Natural killer cell (primary cell): ENCODE measurements at regions not wholly inside any gene's neighbourhood (a gene's known extent, or its start where the extent isn't known, plus 50 kb on each side); places are given as distances from the start of the nearest gene placed in this dataset.

Experiments
- ATAC-seq, 3 donors: fragments of 150-1000 bp in 2 of 3; fragments of 200-7000 bp in 1 of 3; cut with Tn5 transposase; 1 replicate in 1 of 3; 2 replicates in 2 of 3; pipeline ENCODE4 v1.10.0; 2021; ENCODE audit warnings: mild to moderate bottlenecking in 2 of 3, moderate library complexity in 2 of 3
- DNase-seq, 2 donors: peaks; one replicate each; pipeline versions ENCODE4 v3.0.0 to v3.0.0-alpha.2; 2013 to 2021; ENCODE audit warnings: mixed read lengths in 1 of 2
- H3K27ac ChIP-seq: one replicate; pipeline ENCODE4 v1.5.1; 2013; ENCODE audit warnings: mild to moderate bottlenecking, low read length
- H3K27me3 ChIP-seq: one replicate; pipeline ENCODE4 v1.6.1; 2013; ENCODE audit warnings: low read length; ENCODE audit not compliant: control insufficient read depth, insufficient read depth
- H3K36me3 ChIP-seq: one replicate; pipeline ENCODE4 v1.6.1; 2013; ENCODE audit warnings: low read length; ENCODE audit not compliant: control insufficient read depth, insufficient read depth
- H3K4me1 ChIP-seq: one replicate; pipeline ENCODE4 v1.6.1; 2013; ENCODE audit warnings: low read length; ENCODE audit not compliant: control insufficient read depth, insufficient read depth
- H3K4me3 ChIP-seq: one replicate; pipeline ENCODE4 v1.5.1; 2013; ENCODE audit warnings: low read length
- H3K9me3 ChIP-seq: one replicate; pipeline ENCODE4 v1.6.1; 2013; ENCODE audit warnings: low read length; ENCODE audit not compliant: control insufficient read depth, insufficient read depth
- H3K27ac Mint-ChIP-seq, 2 donors: one replicate each; pipeline ENCODE4 v1.8.0; 2022; ENCODE audit warnings: mild to moderate bottlenecking in 2 of 2, mixed read lengths in 2 of 2, moderate library complexity in 1 of 2
- H3K27me3 Mint-ChIP-seq, 2 donors: one replicate each; pipeline ENCODE4 v1.8.0; 2022; ENCODE audit warnings: low read depth in 2 of 2, mixed read lengths in 2 of 2
- H3K36me3 Mint-ChIP-seq: one replicate; pipeline ENCODE4 v1.8.0; 2022; ENCODE audit warnings: mixed read lengths
- H3K4me1 Mint-ChIP-seq, 2 donors: one replicate each; pipeline ENCODE4 v1.8.0; 2022; ENCODE audit warnings: mixed read lengths in 2 of 2
- H3K4me3 Mint-ChIP-seq: one replicate; pipeline ENCODE4 v1.8.0; 2022; ENCODE audit warnings: mild to moderate bottlenecking, moderate library complexity, mixed read lengths
- H3K9me3 Mint-ChIP-seq, 2 donors: one replicate each; pipeline ENCODE4 v1.8.0; 2022; ENCODE audit warnings: mixed read lengths in 2 of 2
- WGBS: methylation state at CpG from one replicate; pipeline ENCODE4 v1.1.7; 2013; ENCODE audit warnings: missing lambda C conversion rate; ENCODE audit not compliant: insufficient coverage; 5-methylcytosine and 5-hydroxymethylcytosine counted together
- intact Hi-C: fragments of 100-400 bp; cut with micrococcal nuclease; formaldehyde crosslinking; loops from one replicate; pipeline ENCODE4 v1.14.2; 2022
- TF ChIP-seq, protein P1 (sequence below): fragments of 200-600 bp; IDR thresholded peaks from one replicate; pipeline ENCODE4 v1.8.0; 2022; ENCODE audit warnings: antibody characterized with exemption

DNA sequence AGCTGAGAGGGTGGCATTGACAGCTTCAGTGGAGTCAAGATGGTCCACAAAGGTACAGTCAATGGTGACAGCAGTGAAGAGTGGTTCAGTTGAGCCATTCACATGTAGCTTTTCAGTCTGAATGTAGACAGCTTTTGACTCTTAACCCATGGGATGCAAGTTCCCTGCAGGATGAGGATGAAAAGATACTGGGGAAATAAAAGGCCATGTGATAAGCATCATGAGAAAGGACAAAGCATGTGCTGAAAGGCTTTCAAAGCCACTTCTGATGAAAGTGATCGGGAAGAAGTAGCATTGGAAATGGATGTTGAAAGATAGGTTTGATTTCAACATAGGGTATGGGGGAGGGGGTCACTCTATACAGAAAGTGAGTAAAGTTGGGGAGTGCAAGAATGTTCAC lies 182.9 kb downstream of the ETS1 start:
- Mint-ChIP-seq H3K4me1 (peaks cover 4 to 10% of the 10 kb centered on the region in 2 donors), H3K4me3 (no peak overlapping the region), H3K36me3 (no peaks in the 10 kb centered on the region), H3K27me3 (peaks cover 0 to 6% of the 10 kb centered on the region in 2 donors), H3K27ac (no peak overlapping the region), H3K9me3 (no peaks in the 10 kb centered on the region)
- Histone ChIP-seq H3K4me1 (no peaks in the 10 kb centered on the region), H3K4me3 (no peak overlapping the region), H3K27ac (no peak overlapping the region), H3K36me3 (no peaks in the 10 kb centered on the region), H3K9me3 (no peaks in the 10 kb centered on the region), H3K27me3 (no peaks in the 10 kb centered on the region)
- ATAC-seq, result no peak
- 90% methylated on average over 1 of the region's 1 CpG for WGBS
- DNase-seq, result no peak
- TF ChIP-seq, protein P1, sequence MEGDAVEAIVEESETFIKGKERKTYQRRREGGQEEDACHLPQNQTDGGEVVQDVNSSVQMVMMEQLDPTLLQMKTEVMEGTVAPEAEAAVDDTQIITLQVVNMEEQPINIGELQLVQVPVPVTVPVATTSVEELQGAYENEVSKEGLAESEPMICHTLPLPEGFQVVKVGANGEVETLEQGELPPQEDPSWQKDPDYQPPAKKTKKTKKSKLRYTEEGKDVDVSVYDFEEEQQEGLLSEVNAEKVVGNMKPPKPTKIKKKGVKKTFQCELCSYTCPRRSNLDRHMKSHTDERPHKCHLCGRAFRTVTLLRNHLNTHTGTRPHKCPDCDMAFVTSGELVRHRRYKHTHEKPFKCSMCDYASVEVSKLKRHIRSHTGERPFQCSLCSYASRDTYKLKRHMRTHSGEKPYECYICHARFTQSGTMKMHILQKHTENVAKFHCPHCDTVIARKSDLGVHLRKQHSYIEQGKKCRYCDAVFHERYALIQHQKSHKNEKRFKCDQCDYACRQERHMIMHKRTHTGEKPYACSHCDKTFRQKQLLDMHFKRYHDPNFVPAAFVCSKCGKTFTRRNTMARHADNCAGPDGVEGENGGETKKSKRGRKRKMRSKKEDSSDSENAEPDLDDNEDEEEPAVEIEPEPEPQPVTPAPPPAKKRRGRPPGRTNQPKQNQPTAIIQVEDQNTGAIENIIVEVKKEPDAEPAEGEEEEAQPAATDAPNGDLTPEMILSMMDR, result no peak
- intact Hi-C loops, result no loop called here

DNA sequence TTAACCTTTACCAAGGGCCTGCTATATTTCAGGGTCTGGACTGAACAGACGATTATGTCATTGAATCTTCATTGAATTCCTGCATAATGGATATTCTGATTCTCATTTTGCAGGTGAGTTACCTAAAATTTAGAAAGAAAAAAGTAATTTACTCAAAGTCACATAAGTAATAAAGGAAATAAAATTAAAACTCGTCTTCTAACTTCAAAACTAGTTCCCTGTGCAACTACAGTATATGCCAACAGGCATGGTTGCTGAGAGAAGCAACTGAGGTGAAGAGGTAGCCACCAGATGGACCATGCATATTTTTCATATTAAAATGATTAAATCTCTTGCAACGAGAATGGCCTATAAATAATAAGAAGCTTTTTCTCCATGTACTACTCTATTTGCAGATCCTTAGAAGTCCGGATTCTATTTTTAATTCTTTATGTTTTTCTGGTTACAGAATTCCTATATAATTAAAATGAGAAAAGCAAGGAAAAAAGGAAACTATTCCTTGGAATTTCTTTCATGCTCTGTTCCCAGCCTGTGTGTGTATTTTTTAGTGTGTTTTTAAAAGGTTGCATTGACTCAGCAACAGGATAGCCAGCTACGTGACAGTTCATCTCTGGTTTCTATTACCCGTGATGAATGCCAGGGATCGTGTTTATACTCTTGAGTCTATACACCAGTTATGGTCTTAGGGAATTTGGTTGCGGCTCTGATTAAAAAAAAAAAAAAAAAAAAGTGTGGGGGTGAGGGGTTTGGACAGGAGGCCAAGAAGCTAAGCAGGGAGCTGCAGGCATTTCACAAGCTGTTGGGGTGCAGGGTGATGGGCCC lies 186.8 kb downstream of the ETS1 start:
- Mint-ChIP-seq H3K27me3 (peaks cover 0 to 6% of the 10 kb centered on the region in 2 donors), H3K9me3 (no peaks in the 10 kb centered on the region), H3K27ac (no peak overlapping the region), H3K4me3 (no peak overlapping the region), H3K36me3 (no peaks in the 10 kb centered on the region), H3K4me1 (peaks cover 6 to 10% of the 10 kb centered on the region in 2 donors)
- TF ChIP-seq, protein P1, result no peak
- ATAC-seq (no peak), DNase-seq (no peak)
- Histone ChIP-seq H3K27ac (no peak overlapping the region), H3K4me1 (no peaks in the 10 kb centered on the region), H3K27me3 (no peaks in the 10 kb centered on the region), H3K36me3 (no peaks in the 10 kb centered on the region), H3K4me3 (no peak overlapping the region), H3K9me3 (no peaks in the 10 kb centered on the region)
- 99% methylated on average over 5 of the region's 8 CpGs for WGBS
- intact Hi-C loops, result no loop called here

DNA sequence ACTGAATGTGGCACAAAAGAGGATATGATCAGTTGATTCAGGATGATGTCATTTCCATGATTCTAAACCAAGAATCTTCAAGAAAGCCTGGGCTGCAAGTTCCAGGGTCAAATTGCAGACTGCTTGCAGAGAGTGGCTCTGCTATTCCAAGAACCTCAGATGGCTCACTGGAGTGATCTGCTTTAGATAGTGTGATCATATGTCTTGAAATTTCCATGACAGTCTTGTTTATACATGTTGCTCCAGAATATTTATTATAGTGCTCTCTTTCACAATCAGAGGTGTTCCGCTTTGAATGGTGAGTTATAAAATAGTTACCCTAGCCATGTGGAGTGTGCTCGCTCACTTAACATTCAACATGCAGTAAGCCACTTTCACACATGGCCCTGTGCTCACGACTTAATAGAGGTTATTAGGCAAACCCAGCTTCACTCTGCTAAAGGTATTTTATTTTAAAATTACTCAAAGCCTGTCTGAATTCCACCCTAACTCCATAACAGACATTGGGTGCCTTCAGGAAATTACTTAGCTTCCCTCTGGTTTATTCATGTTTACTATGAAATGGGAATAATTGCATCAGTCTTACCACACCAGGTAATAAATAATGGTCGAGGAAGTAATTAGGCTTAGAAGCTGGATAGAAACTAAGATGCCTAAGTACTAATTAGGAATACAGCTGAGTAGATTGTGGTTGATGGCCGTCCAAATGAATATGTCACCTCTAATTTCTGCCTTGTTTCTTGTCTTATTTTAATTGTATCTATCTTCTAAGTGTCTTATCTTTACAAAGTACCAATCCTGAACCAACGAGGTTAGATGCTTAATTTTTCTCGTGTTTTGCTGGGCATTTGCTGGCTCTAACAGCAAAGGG lies 187.9 kb downstream of the ETS1 start:
- H3K4me3 Mint-ChIP-seq, result no peak overlapping the region
- H3K27me3 Mint-ChIP-seq, result peaks cover 0 to 5% of the 10 kb centered on the region in 2 donors
- intact Hi-C loops, result no loop called here
- Histone ChIP-seq H3K4me1 (no peaks in the 10 kb centered on the region), H3K27me3 (no peaks in the 10 kb centered on the region), H3K4me3 (no peak overlapping the region), H3K36me3 (no peaks in the 10 kb centered on the region), H3K27ac (no peak overlapping the region), H3K9me3 (no peaks in the 10 kb centered on the region)
- no peaks in the 10 kb centered on the region for H3K36me3 Mint-ChIP-seq
- TF ChIP-seq, protein P1, result no peak
- no peaks in the 10 kb centered on the region for H3K9me3 Mint-ChIP-seq
- H3K27ac Mint-ChIP-seq, result no peak overlapping the region
- peaks cover 6 to 10% of the 10 kb centered on the region in 2 donors for H3K4me1 Mint-ChIP-seq
- DNase-seq (no peak), ATAC-seq (no peak)
- WGBS, result 88% methylated on average over 3 of the region's 7 CpGs
